ENCODE measurements at regions not wholly inside any gene's neighbourhood (a gene's known extent, or its start where the extent isn't known, plus 50 kb on each side); places are given as distances from the start of the nearest gene placed in this dataset.
"Not testable (repeated sequence)": the region's sequence is repeated elsewhere in the genome, so short reads cannot be mapped to it uniquely, and the experiment has no call there.

- H3K4me2 ChIP-seq (ENCODE audit: low read depth, low read length); H3K23ac ChIP-seq (ENCODE audit: low read depth, low read length); DNase-seq; H4K20me1 ChIP-seq (ENCODE audit: insufficient read depth, low read length); H3K9ac ChIP-seq (ENCODE audit: low read depth, low read length); H2AK9ac ChIP-seq (replicated peaks; ENCODE audit: low read depth, low read length, poor library complexity); H3K27me3 ChIP-seq (ENCODE audit: control insufficient read depth, insufficient read depth, low read length); BruUV-seq (replicated peaks); in situ Hi-C loops (cut with MboI; ENCODE audit: low sequenced_read_pairs); H3K27ac ChIP-seq (ENCODE audit: insufficient read depth, low read length); CTCF ChIA-PET; H3K14ac ChIP-seq (replicated peaks; ENCODE audit: low read depth, low read length); H3K79me1 ChIP-seq (ENCODE audit: low read depth in 1 of 2, low read length in 2 of 2); H2BK20ac ChIP-seq (ENCODE audit: low read depth, low read length); H3K4me1 ChIP-seq (ENCODE audit: control insufficient read depth, insufficient read depth, low read length); intact Hi-C loops (cut with micrococcal nuclease); H2BK120ac ChIP-seq (ENCODE audit: low read depth, low read length); H2BK15ac ChIP-seq (ENCODE audit: low read depth, low read length); H3K9me1 ChIP-seq (ENCODE audit: insufficient read depth, low read length); H4K8ac ChIP-seq (ENCODE audit: low read depth in 2 of 2, low read length in 2 of 2); H2AFZ ChIP-seq (replicated peaks; ENCODE audit: low read length, poor library complexity); ATAC-seq (ENCODE audit: low read depth); H3K36me3 ChIP-seq (ENCODE audit: control insufficient read depth, insufficient read depth, low read length); H4K5ac ChIP-seq (ENCODE audit: low read depth, low read length); H3K4ac ChIP-seq (ENCODE audit: low read depth, low read length); H3K9me3 ChIP-seq (ENCODE audit: control insufficient read depth, insufficient read depth, low read length); H3K18ac ChIP-seq (ENCODE audit: low read depth, low read length); H2AK5ac ChIP-seq (ENCODE audit: low read depth, low read length); H3K56ac ChIP-seq (ENCODE audit: extremely low read depth, insufficient read depth, low read length); H3K4me3 ChIP-seq (ENCODE audit: insufficient read depth, low read depth, low read length); H2BK5ac ChIP-seq (ENCODE audit: low read depth, low read length, poor library complexity, severe bottlenecking); H4K91ac ChIP-seq (ENCODE audit: insufficient read depth, low read depth, low read length); POLR2A ChIA-PET (ENCODE audit: unreplicated experiment); dilution Hi-C loops (cut with HindIII; ENCODE audit: low sequenced_read_pairs, unreplicated experiment): not testable (repeated sequence)
- no CpG with 5 or more reads among the region's 6 CpGs for WGBS, 2 experiments (ENCODE audit: extremely low coverage in 2 of 2, insufficient read length in 1 of 2)
These were observed 58.5 kb upstream of the NBPF11 start for GRCh38 chr1:148210624-148211023.

GRCh38 chr1:148210166-148210565 lies 58.1 kb upstream of the NBPF11 start:
- H2BK15ac ChIP-seq (ENCODE audit: low read depth, low read length); H2BK5ac ChIP-seq (ENCODE audit: low read depth, low read length, poor library complexity, severe bottlenecking); H3K27me3 ChIP-seq (ENCODE audit: control insufficient read depth, insufficient read depth, low read length); H2AFZ ChIP-seq (replicated peaks; ENCODE audit: low read length, poor library complexity); H2AK5ac ChIP-seq (ENCODE audit: low read depth, low read length); H2BK120ac ChIP-seq (ENCODE audit: low read depth, low read length); H3K9ac ChIP-seq (ENCODE audit: low read depth, low read length); POLR2A ChIA-PET (ENCODE audit: unreplicated experiment); H3K56ac ChIP-seq (ENCODE audit: extremely low read depth, insufficient read depth, low read length); H3K4me2 ChIP-seq (ENCODE audit: low read depth, low read length); H3K9me1 ChIP-seq (ENCODE audit: insufficient read depth, low read length); intact Hi-C loops (cut with micrococcal nuclease); H4K5ac ChIP-seq (ENCODE audit: low read depth, low read length); dilution Hi-C loops (cut with HindIII; ENCODE audit: low sequenced_read_pairs, unreplicated experiment); H4K8ac ChIP-seq (ENCODE audit: low read depth in 2 of 2, low read length in 2 of 2); H2BK20ac ChIP-seq (ENCODE audit: low read depth, low read length); H3K9me3 ChIP-seq (ENCODE audit: control insufficient read depth, insufficient read depth, low read length); H3K4me3 ChIP-seq (ENCODE audit: insufficient read depth, low read depth, low read length); H3K4ac ChIP-seq (ENCODE audit: low read depth, low read length); DNase-seq; in situ Hi-C loops (cut with MboI; ENCODE audit: low sequenced_read_pairs); CTCF ChIA-PET; ATAC-seq (ENCODE audit: low read depth); H2AK9ac ChIP-seq (replicated peaks; ENCODE audit: low read depth, low read length, poor library complexity); H3K79me1 ChIP-seq (ENCODE audit: low read depth in 1 of 2, low read length in 2 of 2); BruUV-seq (replicated peaks); H3K23ac ChIP-seq (ENCODE audit: low read depth, low read length); H4K20me1 ChIP-seq (ENCODE audit: insufficient read depth, low read length); H3K18ac ChIP-seq (ENCODE audit: low read depth, low read length); H4K91ac ChIP-seq (ENCODE audit: insufficient read depth, low read depth, low read length); H3K27ac ChIP-seq (ENCODE audit: insufficient read depth, low read length); H3K36me3 ChIP-seq (ENCODE audit: control insufficient read depth, insufficient read depth, low read length); H3K4me1 ChIP-seq (ENCODE audit: control insufficient read depth, insufficient read depth, low read length); H3K14ac ChIP-seq (replicated peaks; ENCODE audit: low read depth, low read length): not testable (repeated sequence)
- WGBS, 2 experiments (ENCODE audit: extremely low coverage in 2 of 2, insufficient read length in 1 of 2) = no CpG with 5 or more reads among the region's 4 CpGs

Measured in IMR-90 (cell line).